IMR-90 (cell line): ENCODE measurements at regions not wholly inside any gene's neighbourhood (a gene's known extent, or its start where the extent isn't known, plus 50 kb on each side); places are given as distances from the start of the nearest gene placed in this dataset.

ENCODE experiments used
- ATAC-seq: fragments of 200-7000 bp; cut with Tn5 transposase; 2 replicates; pipeline ENCODE4 v1.9.1; 2020; ENCODE audit warnings: low read depth, mild to moderate bottlenecking, moderate library complexity
- BruUV-seq: library from RNA; stranded (reverse); fragments of 400-500 nt; replicated peaks from 2 replicates; lab custom pipeline; 2021; lab: Mats Ljungman, UMichigan
- CTCF ChIA-PET: fragments of 300-600 bp; formaldehyde crosslinking; extraction: SDS; loops from one replicate; lab custom pipeline; 2021; ENCODE audit warnings: antibody characterized with exemption; lab: Yijun Ruan, JAX
- POLR2A ChIA-PET: fragments of 300-600 bp; sonication (Branson Sonifier 250); formaldehyde crosslinking; loops from one replicate; lab custom pipeline; 2022; ENCODE audit warnings: antibody characterized with exemption; ENCODE audit not compliant: unreplicated experiment; lab: Charles Lee
- DNase-seq: peaks from one replicate; pipeline ENCODE4 v3.0.0; 2013
- H2AFZ ChIP-seq: replicated peaks from 2 replicates; pipeline ENCODE3; 2013; ENCODE audit warnings: low read length, mild to moderate bottlenecking; ENCODE audit not compliant: poor library complexity
- H2AK5ac ChIP-seq: 2 replicates; pipeline ENCODE4 v1.6.1; 2013; ENCODE audit warnings: low read depth, low read length, inconsistent platforms
- H2AK9ac ChIP-seq: replicated peaks from 2 replicates; pipeline ENCODE3; 2013; ENCODE audit warnings: mild to moderate bottlenecking, low read depth, low read length, moderate library complexity; ENCODE audit not compliant: poor library complexity
- H2BK120ac ChIP-seq: 2 replicates; pipeline ENCODE4 v1.6.1; 2013; ENCODE audit warnings: low read depth, low read length, inconsistent platforms
- H2BK15ac ChIP-seq: 3 replicates; pipeline ENCODE4 v1.6.1; 2013; ENCODE audit warnings: low read depth, low read length, inconsistent platforms
- H2BK20ac ChIP-seq: 2 replicates; pipeline ENCODE4 v1.6.1; 2013; ENCODE audit warnings: low read depth, mild to moderate bottlenecking, inconsistent platforms, low read length, moderate library complexity
- H2BK5ac ChIP-seq: 2 replicates; pipeline ENCODE4 v1.6.1; 2013; ENCODE audit warnings: mild to moderate bottlenecking, low read depth, low read length, inconsistent platforms; ENCODE audit not compliant: poor library complexity, severe bottlenecking
- H3K14ac ChIP-seq: replicated peaks from 2 replicates; pipeline ENCODE4 v1.6.1; 2013; ENCODE audit warnings: low read depth, low read length, inconsistent platforms
- H3K18ac ChIP-seq: 2 replicates; pipeline ENCODE4 v1.6.1; 2013; ENCODE audit warnings: low read depth, low read length, control low read depth
- H3K23ac ChIP-seq: 2 replicates; pipeline ENCODE4 v1.6.1; 2013; ENCODE audit warnings: low read depth, low read length, inconsistent platforms
- H3K27ac ChIP-seq: 2 replicates; pipeline ENCODE4 v1.5.1; 2013; ENCODE audit warnings: mild to moderate bottlenecking, control low read depth, low read length; ENCODE audit not compliant: insufficient read depth
- H3K27me3 ChIP-seq: 2 replicates; pipeline ENCODE4 v1.6.1; 2013; ENCODE audit warnings: low read length; ENCODE audit not compliant: control insufficient read depth, insufficient read depth
- H3K36me3 ChIP-seq: 2 replicates; pipeline ENCODE4 v1.6.1; 2013; ENCODE audit warnings: low read length, mixed read lengths; ENCODE audit not compliant: control insufficient read depth, insufficient read depth
- H3K4ac ChIP-seq: 2 replicates; pipeline ENCODE4 v1.6.1; 2013; ENCODE audit warnings: low read depth, low read length, inconsistent platforms
- H3K4me1 ChIP-seq: 2 replicates; pipeline ENCODE4 v1.6.1; 2013; ENCODE audit warnings: low read length, mixed read lengths; ENCODE audit not compliant: control insufficient read depth, insufficient read depth
- H3K4me2 ChIP-seq: 2 replicates; pipeline ENCODE4 v1.6.1; 2013; ENCODE audit warnings: low read depth, mild to moderate bottlenecking, control low read depth, low read length, moderate library complexity
- H3K4me3 ChIP-seq: 2 replicates; pipeline ENCODE4 v1.5.1; 2013; ENCODE audit warnings: low read depth, mild to moderate bottlenecking, control low read depth, low read length, moderate library complexity; ENCODE audit not compliant: insufficient read depth
- H3K56ac ChIP-seq: 2 replicates; pipeline ENCODE4 v1.6.1; 2013; ENCODE audit warnings: low read length, inconsistent platforms; ENCODE audit not compliant: insufficient read depth; ENCODE audit errors: extremely low read depth
- H3K79me1 ChIP-seq, 2 experiments: 2 replicates each; pipeline ENCODE4 v1.6.1; 2013; ENCODE audit warnings: low read length in 2 of 2, inconsistent platforms in 1 of 2, low read depth in 1 of 2
- H3K9ac ChIP-seq: 2 replicates; pipeline ENCODE4 v1.6.1; 2013; ENCODE audit warnings: low read depth, low read length, control low read depth
- H3K9me1 ChIP-seq: 2 replicates; pipeline ENCODE4 v1.6.1; 2013; ENCODE audit warnings: low read length, inconsistent platforms; ENCODE audit not compliant: insufficient read depth
- H3K9me3 ChIP-seq: 2 replicates; pipeline ENCODE4 v1.6.1; 2013; ENCODE audit warnings: low read length; ENCODE audit not compliant: control insufficient read depth, insufficient read depth
- H4K20me1 ChIP-seq: 2 replicates; pipeline ENCODE4 v1.6.1; 2013; ENCODE audit warnings: low read length, inconsistent platforms; ENCODE audit not compliant: insufficient read depth
- H4K5ac ChIP-seq: 2 replicates; pipeline ENCODE4 v1.6.1; 2013; ENCODE audit warnings: mild to moderate bottlenecking, low read depth, low read length, control low read depth
- H4K8ac ChIP-seq, 2 experiments: 2 replicates each; pipeline ENCODE4 v1.6.1; 2013; ENCODE audit warnings: low read depth in 2 of 2, low read length in 2 of 2, control low read depth in 1 of 2, inconsistent platforms in 1 of 2
- H4K91ac ChIP-seq: 2 replicates; pipeline ENCODE4 v1.6.1; 2013; ENCODE audit warnings: low read depth, low read length, inconsistent platforms; ENCODE audit not compliant: insufficient read depth
- BHLHE40 ChIP-seq: fragments of 150-350 bp; IDR thresholded peaks from 2 replicates; pipeline ENCODE4 v1.6.1; 2016; ENCODE audit warnings: mild to moderate bottlenecking, low read depth, low read length
- CEBPB ChIP-seq: IDR thresholded peaks from 2 replicates; pipeline ENCODE4 v1.6.1; 2012; ENCODE audit warnings: low read depth, low read length, improper control_type of control experiment
- CHD1 ChIP-seq: IDR thresholded peaks from 2 replicates; pipeline ENCODE4 v1.6.1; 2012; ENCODE audit warnings: low read depth, low read length, improper control_type of control experiment
- FOS ChIP-seq: fragments of 150-350 bp; IDR thresholded peaks from 2 replicates; pipeline ENCODE4 v1.6.1; 2016; ENCODE audit warnings: low read depth, low read length
- MAFK ChIP-seq: IDR thresholded peaks from 2 replicates; pipeline ENCODE4 v1.6.1; 2012; ENCODE audit warnings: low read depth, low read length, improper control_type of control experiment
- MAZ ChIP-seq: IDR thresholded peaks from 2 replicates; pipeline ENCODE4 v1.6.1; 2012; ENCODE audit warnings: low read depth, mild to moderate bottlenecking, low read length, improper control_type of control experiment, moderate library complexity, borderline replicate concordance
- MXI1 ChIP-seq: IDR thresholded peaks from 2 replicates; pipeline ENCODE4 v1.6.1; 2012; ENCODE audit warnings: low read depth, mild to moderate bottlenecking, low read length, moderate library complexity, borderline replicate concordance
- NFE2L2 ChIP-seq: fragments of 150-350 bp; IDR thresholded peaks from 2 replicates; pipeline ENCODE4 v1.6.1; 2016; ENCODE audit warnings: low read depth, mild to moderate bottlenecking, low read length
- POLR2A ChIP-seq: IDR thresholded peaks from 2 replicates; pipeline ENCODE4 v1.6.1; 2012; ENCODE audit warnings: mild to moderate bottlenecking, low read depth, low read length
- RAD21 ChIP-seq: IDR thresholded peaks from 2 replicates; pipeline ENCODE4 v1.6.1; 2012; ENCODE audit warnings: low read length, improper control_type of control experiment
- RCOR1 ChIP-seq: IDR thresholded peaks from 2 replicates; pipeline ENCODE4 v1.6.1; 2012; ENCODE audit warnings: mild to moderate bottlenecking, low read length, improper control_type of control experiment; ENCODE audit not compliant: insufficient replicate concordance
- RFX5 ChIP-seq: IDR thresholded peaks from 2 replicates; pipeline ENCODE4 v1.8.0; 2012; ENCODE audit warnings: low read depth, mild to moderate bottlenecking, low read length, moderate library complexity
- WGBS, 2 experiments: methylation state at CpG; one replicate each; pipeline versions ENCODE4 v1.1.5 to v1.1.7; 2013; ENCODE audit warnings: missing lambda C conversion rate in 2 of 2; ENCODE audit not compliant: insufficient read length in 1 of 2; ENCODE audit errors: extremely low coverage in 2 of 2; 5-methylcytosine and 5-hydroxymethylcytosine counted together
- dilution Hi-C: fragments of 300-500 bp; cut with HindIII; formaldehyde crosslinking; loops from one replicate; pipeline ENCODE4 v1.14.3; 2018; ENCODE audit warnings: low sequenced_read_pairs; ENCODE audit not compliant: unreplicated experiment
- in situ Hi-C: fragments of 300-500 bp; cut with MboI; formaldehyde crosslinking; loops from 3 replicates; pipeline ENCODE4 v1.14.3; 2019; ENCODE audit warnings: low sequenced_read_pairs, inconsistent platforms, mixed read lengths
- intact Hi-C: fragments of 100-400 bp; cut with micrococcal nuclease; formaldehyde crosslinking; loops from 2 replicates; pipeline ENCODE4 v1.10.0; 2022
- TF ChIP-seq, protein P1 (sequence below): fragments of 150-350 bp; IDR thresholded peaks from 2 replicates; pipeline ENCODE4 v1.6.1; 2016; ENCODE audit warnings: low read depth, mild to moderate bottlenecking, low read length, moderate library complexity, borderline replicate concordance
- TF ChIP-seq, protein P2 (sequence below): conservative IDR thresholded peaks from 2 replicates; pipeline ENCODE4 v1.5.1; 2012; ENCODE audit warnings: mild to moderate bottlenecking, low read depth, low read length, improper control_type of control experiment

DNA sequence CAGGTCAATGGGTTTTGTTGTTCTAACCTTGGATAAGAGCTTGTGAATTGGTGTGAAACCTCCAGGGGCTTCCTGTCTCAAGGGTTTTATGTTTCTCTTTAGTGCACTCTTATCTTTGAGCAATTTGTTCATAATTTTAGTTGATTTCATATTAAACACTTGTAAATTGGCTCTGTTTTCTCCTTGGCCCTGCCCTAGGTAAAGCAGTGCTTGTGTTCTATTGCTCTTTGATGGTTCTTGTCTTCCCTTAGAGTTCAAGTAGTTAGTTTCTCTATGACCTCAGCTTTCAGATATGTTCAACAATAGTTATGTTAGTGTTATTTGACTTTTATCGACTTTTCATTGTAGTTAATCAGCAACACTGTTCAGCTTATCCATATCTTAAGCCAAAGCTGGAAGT, 566.4 kb upstream of the POT1 start:
- in situ Hi-C loops, result no loop called here
- CTCF ChIA-PET, result no interaction called here
- H3K27ac ChIP-seq, result no peak overlapping the region

More for the DNA sequence above, 566.4 kb upstream of the POT1 start:
- Histone ChIP-seq H2BK15ac (no peak overlapping the region), H2BK5ac (no peak overlapping the region), H3K9me3 (no peaks in the 10 kb centered on the region), H3K4me3 (no peak overlapping the region), H3K9ac (no peak overlapping the region), H3K27me3 (no peaks in the 10 kb centered on the region), H3K79me1 (no peaks in the 10 kb centered on the region), H3K4ac (no peak overlapping the region), H2AFZ (no peak overlapping the region), H4K8ac (no peak overlapping the region), H2AK5ac (no peak overlapping the region), H3K14ac (no peak overlapping the region), H4K20me1 (no peaks in the 10 kb centered on the region), H2BK120ac (no peak overlapping the region), H2BK20ac (no peak overlapping the region), H3K23ac (no peak overlapping the region), H3K4me1 (no peaks in the 10 kb centered on the region), H4K91ac (no peak overlapping the region), H3K9me1 (no peaks in the 10 kb centered on the region), H3K18ac (no peak overlapping the region), H3K36me3 (no peaks in the 10 kb centered on the region), H3K4me2 (no peak overlapping the region), H3K56ac (no peak overlapping the region), H2AK9ac (no peak overlapping the region), H4K5ac (no peak overlapping the region)
- POLR2A ChIA-PET, result no interaction called here
- DNase-seq (no peak), ATAC-seq (no peak)
- WGBS, 2 experiments, result no CpG with 5 or more reads among the region's 1 CpG
- TF ChIP-seq FOS (no peak), POLR2A (no peak), RAD21 (no peak), MAZ (no peak), CHD1 (no peak), MAFK (no peak), MXI1 (no peak), RFX5 (no peak), BHLHE40 (no peak), NFE2L2 (no peak), CEBPB (no peak), RCOR1 (no peak)
- TF ChIP-seq, protein P1, sequence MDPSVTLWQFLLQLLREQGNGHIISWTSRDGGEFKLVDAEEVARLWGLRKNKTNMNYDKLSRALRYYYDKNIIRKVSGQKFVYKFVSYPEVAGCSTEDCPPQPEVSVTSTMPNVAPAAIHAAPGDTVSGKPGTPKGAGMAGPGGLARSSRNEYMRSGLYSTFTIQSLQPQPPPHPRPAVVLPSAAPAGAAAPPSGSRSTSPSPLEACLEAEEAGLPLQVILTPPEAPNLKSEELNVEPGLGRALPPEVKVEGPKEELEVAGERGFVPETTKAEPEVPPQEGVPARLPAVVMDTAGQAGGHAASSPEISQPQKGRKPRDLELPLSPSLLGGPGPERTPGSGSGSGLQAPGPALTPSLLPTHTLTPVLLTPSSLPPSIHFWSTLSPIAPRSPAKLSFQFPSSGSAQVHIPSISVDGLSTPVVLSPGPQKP, result no peak
- TF ChIP-seq, protein P2, sequence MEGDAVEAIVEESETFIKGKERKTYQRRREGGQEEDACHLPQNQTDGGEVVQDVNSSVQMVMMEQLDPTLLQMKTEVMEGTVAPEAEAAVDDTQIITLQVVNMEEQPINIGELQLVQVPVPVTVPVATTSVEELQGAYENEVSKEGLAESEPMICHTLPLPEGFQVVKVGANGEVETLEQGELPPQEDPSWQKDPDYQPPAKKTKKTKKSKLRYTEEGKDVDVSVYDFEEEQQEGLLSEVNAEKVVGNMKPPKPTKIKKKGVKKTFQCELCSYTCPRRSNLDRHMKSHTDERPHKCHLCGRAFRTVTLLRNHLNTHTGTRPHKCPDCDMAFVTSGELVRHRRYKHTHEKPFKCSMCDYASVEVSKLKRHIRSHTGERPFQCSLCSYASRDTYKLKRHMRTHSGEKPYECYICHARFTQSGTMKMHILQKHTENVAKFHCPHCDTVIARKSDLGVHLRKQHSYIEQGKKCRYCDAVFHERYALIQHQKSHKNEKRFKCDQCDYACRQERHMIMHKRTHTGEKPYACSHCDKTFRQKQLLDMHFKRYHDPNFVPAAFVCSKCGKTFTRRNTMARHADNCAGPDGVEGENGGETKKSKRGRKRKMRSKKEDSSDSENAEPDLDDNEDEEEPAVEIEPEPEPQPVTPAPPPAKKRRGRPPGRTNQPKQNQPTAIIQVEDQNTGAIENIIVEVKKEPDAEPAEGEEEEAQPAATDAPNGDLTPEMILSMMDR, result no peak
- dilution Hi-C loops, result no loop called here
- intact Hi-C loops, result no loop called here
- BruUV-seq, result no TSS peak
